ENCODE measurements at regions not wholly inside any gene's neighbourhood (a gene's known extent, or its start where the extent isn't known, plus 50 kb on each side); places are given as distances from the start of the nearest gene placed in this dataset.

GRCh38 chrX:43500996-43501694 is 155.0 kb upstream of the MAOA start:
- no peak for DNase-seq (ENCODE audit: low read depth in 2 of 3, low spot score in 1 of 3)

GRCh38 chrX:43504394-43504793 is 151.7 kb upstream of the MAOA start:
- DNase-seq (ENCODE audit: low read depth in 2 of 3, low spot score in 1 of 3), result no peak

DNA sequence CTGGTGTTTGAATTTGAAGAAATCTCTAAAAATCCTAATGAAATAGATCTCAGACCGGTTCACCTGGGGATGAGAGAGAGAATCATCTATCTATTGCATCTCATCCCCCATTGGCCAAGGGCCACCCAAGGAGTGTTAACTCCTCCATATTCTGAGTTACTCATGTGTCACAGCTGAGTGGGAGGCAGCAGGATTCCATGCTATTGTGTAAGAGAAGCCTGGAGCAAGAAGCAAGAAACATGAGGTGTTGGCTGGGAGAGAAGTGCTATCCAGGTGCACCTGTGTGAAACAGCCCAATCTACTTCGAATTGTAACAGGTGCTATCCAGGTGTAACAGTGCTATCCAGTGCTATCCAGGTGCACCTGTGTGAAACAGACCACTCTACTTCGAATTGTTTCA is 150.3 kb upstream of the MAOA start:
- no peak for DNase-seq (ENCODE audit: low read depth in 2 of 3, low spot score in 1 of 3)

- DNase-seq (ENCODE audit: low read depth in 2 of 3, low spot score in 1 of 3), result no peak
These were observed 147.4 kb upstream of the MAOA start for GRCh38 chrX:43508694-43509093.

- no peak for DNase-seq (ENCODE audit: low read depth in 2 of 3, low spot score in 1 of 3)
These were observed 145.9 kb upstream of the MAOA start for GRCh38 chrX:43510209-43510608.

DNA sequence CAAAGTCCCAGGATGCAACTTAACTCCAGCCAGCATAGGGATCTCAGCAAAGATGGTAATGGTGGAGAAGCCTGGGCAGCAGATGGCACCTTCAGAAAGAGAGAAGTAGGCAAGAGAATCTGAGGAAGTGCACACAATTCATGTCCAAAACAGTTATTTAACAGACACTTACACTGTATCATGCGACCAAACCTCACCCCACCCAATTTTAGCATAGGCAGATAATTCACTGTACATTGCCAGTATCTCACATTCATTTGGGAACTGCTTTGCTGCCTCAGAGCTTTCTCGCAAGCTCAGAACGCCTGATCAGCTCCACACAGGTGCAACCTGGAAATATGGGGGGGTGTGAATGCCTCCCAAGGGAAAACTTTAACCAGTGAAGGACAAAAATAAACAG is 143.0 kb upstream of the MAOA start:
- DNase-seq (ENCODE audit: low read depth in 2 of 3, low spot score in 1 of 3), result no peak

- DNase-seq (ENCODE audit: low read depth in 2 of 3, low spot score in 1 of 3), result no peak
These were observed 141.3 kb upstream of the MAOA start for GRCh38 chrX:43514820-43515219.

GRCh38 chrX:43522582-43522981 is 133.5 kb upstream of the MAOA start:
- DNase-seq (ENCODE audit: low read depth in 2 of 3, low spot score in 1 of 3), result no peak

DNA sequence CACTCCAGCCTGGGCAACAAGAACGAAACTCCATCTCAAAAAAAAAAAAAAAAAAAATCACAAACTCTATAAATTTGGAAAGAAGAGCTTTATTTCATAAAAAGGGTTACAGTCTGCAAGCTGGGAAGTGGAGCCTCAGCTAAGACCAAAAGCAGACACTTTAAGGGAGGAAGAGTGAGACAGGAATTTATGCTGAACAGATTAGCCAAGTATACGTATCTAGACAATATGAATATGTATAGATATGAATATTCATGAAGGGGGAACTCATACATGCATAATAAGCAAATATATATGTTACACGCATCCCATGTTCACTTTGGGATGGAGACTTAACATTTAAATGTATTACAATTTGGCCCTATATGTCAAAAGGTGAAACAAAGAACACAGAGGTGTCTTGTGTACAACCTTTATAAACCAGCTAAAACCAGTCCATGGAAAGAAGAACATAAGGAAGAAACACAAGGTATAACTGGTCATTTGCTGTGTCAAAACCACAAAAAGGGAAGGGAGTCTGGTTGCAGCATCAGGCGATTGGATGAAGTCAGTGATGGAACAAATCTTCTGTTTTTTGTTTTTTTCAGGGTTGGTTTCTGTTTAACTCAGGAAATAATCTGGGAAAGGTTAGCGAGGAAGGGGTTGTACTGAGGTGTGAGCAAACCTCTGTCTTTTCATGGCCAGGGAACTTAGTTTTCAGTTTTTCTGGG is 130.0 kb upstream of the MAOA start:
- no peak for DNase-seq (ENCODE audit: low read depth in 2 of 3, low spot score in 1 of 3)

DNA sequence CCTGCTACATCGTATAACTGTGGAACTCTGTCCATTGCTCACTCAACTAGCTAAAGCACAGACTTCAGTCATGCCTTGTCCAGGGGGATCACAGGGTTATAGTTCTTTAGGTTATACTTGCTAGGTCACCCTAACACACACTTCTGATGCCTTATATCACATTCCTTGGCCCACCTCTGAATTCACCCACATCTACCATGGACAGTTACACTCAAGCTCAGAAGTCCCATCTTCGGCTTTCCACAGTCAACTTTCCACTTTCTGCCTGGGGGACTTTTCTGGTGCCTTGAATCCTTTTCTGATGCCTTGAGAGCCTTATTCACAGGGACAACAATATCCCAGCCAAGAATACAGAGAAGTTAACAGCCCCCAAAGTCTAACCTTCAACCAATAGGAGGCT is 129.2 kb upstream of the MAOA start:
- DNase-seq (ENCODE audit: low read depth in 2 of 3, low spot score in 1 of 3), result no peak

- no peak for DNase-seq (ENCODE audit: low read depth in 2 of 3, low spot score in 1 of 3)
These were observed 128.3 kb upstream of the MAOA start for GRCh38 chrX:43527801-43528200.

DNA sequence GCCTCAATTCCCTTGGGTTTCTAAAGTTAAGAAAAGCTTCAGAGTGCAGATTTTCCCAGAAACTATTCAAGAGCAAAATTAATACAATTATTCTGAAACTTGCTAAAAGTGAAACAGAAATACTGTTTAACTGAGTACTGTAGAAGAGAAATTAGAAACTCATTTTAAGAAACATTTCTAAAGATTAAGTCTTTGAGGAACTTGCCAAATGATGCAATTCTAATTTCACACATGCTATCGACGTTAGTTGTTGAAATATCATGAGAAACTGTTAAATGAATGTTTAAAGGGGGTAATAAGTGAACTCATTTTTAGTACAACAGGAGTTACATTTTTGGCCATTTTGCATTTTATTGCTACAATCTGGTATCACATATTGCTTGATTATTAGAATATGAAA is 125.3 kb upstream of the MAOA start:
- DNase-seq (ENCODE audit: low read depth in 2 of 3, low spot score in 1 of 3), result no peak

GRCh38 chrX:43540318-43540717 is 115.8 kb upstream of the MAOA start:
- DNase-seq (ENCODE audit: low read depth in 2 of 3, low spot score in 1 of 3), result no peak

GRCh38 chrX:43551590-43551989 is 104.5 kb upstream of the MAOA start:
- no peak for DNase-seq (ENCODE audit: low read depth in 2 of 3, low spot score in 1 of 3)

DNA sequence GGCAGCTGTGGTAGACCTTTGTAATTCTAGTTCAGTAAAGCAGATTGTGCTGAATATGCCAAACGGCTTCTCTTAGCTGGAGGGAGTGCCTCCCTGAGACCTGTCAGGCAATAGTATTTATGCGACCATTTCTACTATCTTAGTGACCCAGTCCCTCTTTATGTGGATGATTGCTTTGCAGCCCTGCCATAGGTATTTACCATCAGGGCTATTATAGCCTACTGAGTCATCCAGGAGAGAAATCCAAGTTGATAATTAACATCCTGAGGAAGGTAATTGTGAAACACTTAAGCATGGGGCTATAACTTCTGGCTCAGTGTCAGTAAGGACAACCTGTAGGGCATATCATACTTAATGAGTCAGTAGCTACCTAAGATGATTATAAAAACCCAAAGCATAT is 103.9 kb upstream of the MAOA start:
- DNase-seq (ENCODE audit: low read depth in 2 of 3, low spot score in 1 of 3), result no peak

DNA sequence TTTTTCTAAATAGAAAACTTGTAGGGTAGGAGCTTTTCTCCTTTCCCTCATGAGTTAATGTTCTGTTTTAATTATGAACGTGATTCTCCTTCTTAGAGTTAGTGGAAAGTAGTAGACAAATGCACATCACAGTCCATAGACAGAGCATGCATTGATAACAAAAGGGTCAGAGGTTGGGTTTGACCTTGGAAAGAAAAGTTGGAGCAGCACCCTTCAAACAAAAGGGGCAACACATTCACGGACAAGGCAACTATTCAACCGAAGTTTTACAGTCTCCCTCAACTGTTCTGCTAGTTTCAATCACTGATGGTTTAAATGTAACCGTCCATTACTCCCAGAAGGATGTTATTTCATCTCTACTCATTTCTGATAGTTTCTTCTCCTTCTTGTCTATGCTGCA is 103.4 kb upstream of the MAOA start:
- DNase-seq (ENCODE audit: low read depth in 2 of 3, low spot score in 1 of 3), result no peak

GRCh38 chrX:43553257-43553656 is 102.8 kb upstream of the MAOA start:
- DNase-seq (ENCODE audit: low read depth in 2 of 3, low spot score in 1 of 3), result no peak

DNA sequence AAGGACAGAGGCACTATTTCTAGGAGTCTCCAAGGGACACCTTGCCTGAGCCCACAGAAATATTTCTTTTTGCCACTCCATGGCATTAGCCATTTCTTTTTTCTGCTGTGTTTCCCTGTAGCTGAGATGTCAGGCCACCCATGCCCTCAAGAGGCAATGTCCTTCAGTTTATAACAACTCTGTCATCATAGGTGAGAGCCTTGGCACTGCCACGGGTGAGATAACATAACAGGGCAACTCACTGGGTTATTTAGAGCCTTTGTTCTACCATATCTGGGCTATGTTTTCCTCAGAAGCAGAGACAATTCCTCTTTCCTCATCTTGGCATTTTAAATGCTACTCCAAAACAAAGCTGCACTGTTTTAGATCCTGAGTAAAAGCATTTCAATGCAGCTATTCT is 99.9 kb upstream of the MAOA start:
- DNase-seq (ENCODE audit: low read depth in 2 of 3, low spot score in 1 of 3), result no peak

DNA sequence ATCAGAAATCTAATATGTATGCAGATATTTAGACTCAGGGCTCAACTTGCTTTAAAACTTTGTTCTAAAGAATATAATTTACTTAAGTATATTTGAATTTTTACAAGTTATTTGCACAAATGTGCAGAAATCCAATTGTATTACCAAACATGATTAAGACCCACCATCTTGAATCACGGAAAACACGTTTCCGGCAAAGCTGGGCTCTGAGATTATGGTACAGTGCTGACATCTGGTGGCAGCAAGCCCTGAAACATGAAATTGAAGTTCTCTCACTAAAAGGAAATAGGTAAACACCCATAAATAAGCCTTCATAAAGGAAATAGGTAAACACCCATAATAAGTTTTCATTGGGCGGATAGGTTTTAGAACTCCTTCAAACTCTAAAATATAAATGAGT is 98.3 kb upstream of the MAOA start:
- DNase-seq (ENCODE audit: low read depth in 2 of 3, low spot score in 1 of 3), result peak; percentile 20 to 59 (median 23)

DNA sequence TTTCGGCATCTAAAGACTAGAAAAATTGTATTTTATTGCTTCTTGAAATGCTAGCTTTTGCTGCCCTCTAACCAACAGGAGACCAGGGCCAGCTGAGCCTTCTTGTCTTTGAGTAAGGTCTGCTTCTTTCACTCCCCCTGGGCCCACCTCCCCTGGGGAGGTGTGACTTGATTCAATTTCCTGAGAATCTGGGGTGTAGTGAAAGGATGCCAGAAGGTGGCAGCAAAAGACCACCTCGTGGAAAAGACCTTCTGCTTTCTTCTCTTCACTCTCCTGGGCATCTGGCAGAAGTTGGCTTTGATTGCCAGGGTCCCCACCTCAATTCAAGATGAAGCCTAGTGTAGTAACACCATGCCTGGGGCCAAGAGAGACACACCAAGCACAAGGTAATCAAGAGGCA is 96.5 kb upstream of the MAOA start:
- DNase-seq (ENCODE audit: low read depth in 2 of 3, low spot score in 1 of 3), result peak in 1 of 3 donors; percentile 25

DNA sequence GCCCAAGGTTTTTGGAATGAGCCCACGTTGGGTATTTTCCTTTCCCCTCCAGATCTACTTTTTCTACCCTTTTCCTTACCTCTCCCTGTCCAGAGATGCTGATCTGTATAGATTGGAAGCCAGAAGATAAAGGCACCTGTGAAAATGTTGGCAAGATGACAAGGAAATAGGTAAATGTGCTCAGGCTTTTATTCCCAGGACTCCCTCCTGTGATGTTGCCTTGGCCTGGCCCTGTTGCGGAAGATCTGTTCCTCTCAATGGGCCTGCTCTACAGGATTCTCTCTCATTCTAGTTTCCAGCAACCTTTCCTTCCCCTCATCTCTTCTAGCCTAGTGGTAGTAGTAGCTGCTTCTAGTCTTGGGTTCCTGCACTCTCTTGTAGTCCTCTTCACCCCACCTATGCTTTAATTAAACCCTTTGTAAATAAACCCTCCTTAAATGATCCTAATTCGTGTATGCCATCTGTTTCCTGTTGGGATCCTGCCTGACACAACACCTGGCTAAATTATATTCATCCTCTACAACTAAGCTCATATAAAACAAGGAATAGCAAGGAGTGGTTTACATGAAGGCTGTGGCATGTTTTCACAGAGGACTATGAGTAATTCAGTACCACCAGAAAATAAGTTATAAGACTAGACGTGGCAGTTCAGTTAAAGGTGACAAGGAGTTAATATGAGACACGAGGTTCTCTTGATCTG is 95.7 kb upstream of the MAOA start:
- no peak for DNase-seq (ENCODE audit: low read depth in 2 of 3, low spot score in 1 of 3)

DNA sequence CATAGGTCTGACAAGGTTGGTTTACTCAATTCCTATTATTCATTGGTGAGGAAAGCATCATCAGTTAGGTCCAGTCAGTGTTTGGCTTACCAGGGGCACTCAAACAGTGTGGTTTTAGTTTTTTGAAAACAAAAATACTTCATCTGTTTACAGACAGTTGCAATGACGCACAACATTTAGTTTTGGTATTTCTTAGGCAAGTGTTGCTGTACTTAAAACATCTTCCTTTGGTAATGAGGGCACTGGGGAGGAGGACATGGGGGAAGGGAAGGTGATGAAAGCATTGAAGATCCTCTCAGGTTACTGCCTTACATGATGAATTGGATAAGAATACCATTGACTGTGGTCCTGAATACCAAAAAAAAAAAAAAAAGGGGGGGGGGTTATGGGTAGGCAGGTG is 93.7 kb upstream of the MAOA start:
- no peak for DNase-seq (ENCODE audit: low read depth in 2 of 3, low spot score in 1 of 3)
